ENCODE measurements at regions not wholly inside any gene's neighbourhood (a gene's known extent, or its start where the extent isn't known, plus 50 kb on each side); places are given as distances from the start of the nearest gene placed in this dataset.

DNA sequence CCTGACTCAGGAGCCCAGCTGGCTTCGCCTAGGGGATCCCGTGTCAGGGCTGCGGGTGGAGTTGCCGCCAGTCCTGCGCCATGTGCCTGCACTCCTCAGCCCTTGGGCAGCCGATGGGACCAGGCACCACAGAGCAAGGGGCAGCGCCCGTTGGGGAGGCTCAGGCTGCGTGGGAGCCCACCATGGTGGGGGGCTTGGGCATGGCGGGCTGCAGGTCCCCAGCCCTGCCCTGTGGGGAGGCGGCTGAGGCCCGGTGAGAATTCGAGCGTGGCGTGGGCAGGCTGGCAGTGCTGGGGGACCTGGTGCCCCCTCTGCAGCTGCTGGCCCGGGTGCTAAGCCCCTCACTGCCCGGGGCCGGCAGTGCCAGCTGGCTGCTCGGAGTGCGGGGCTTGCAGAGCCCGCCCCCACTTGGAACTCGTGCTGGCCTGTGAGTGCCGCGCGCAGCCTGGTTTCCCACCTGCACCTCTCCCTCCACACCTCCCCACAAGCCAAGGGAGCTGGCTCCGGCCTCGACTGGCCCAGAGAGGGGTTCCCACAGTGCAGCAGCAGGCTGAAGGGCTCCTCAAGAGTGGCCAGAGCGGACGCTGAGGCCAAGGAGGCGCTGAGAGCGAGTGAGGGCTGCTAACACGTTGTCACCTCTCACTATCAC lies 135.1 kb upstream of the SEL1L start:
- no peak for DNase-seq (ENCODE audit: low read depth)
- TF ChIP-seq, protein P1, sequence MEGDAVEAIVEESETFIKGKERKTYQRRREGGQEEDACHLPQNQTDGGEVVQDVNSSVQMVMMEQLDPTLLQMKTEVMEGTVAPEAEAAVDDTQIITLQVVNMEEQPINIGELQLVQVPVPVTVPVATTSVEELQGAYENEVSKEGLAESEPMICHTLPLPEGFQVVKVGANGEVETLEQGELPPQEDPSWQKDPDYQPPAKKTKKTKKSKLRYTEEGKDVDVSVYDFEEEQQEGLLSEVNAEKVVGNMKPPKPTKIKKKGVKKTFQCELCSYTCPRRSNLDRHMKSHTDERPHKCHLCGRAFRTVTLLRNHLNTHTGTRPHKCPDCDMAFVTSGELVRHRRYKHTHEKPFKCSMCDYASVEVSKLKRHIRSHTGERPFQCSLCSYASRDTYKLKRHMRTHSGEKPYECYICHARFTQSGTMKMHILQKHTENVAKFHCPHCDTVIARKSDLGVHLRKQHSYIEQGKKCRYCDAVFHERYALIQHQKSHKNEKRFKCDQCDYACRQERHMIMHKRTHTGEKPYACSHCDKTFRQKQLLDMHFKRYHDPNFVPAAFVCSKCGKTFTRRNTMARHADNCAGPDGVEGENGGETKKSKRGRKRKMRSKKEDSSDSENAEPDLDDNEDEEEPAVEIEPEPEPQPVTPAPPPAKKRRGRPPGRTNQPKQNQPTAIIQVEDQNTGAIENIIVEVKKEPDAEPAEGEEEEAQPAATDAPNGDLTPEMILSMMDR (conservative IDR thresholded peaks at IDR 0.05; ENCODE audit: low read length): no peak
- no peak overlapping the region for H3K4me3 ChIP-seq (ENCODE audit: low read length)

DNA sequence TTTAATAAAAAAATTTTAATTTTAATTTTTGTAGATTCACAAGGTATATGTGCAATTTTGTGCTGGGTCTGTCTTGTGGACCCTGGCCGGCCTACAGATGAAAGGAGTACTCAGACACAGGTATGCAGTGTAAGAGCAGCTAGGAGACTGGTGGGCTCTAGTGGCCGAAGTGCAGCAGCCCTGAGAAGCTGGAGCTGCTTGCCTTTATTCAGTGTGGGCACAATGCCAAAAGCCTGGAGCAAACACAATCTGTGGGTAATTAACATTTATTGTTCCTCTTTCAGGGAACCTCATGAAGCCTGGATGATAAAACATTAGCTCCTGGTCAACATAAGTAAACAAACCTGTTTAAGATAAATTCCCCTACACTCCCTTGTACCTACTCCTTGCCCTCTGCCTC lies 135.7 kb upstream of the SEL1L start:
- H3K4me3 ChIP-seq (ENCODE audit: low read length): no peak overlapping the region
- TF ChIP-seq, protein P1 (conservative IDR thresholded peaks at IDR 0.05; ENCODE audit: low read length): no peak
- no peak for DNase-seq (ENCODE audit: low read depth)

DNA sequence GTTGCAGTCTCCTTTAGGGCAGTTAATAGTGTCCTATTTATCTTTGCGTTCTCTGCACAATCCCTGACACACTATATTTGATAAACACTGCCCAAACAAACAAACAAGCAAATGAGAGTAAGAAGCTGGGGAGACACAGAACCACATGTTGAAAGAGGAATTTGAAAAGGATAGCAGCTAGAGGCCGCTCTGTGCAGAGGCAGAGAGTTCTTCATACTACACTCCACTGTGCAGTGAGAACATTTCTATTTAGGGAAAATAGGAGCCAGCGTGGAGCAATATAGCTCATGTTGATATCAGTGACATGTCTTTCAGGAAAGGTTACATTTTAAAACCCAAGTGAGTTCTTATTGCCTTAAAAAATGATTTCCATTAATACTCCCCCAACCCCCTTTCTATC lies 140.3 kb upstream of the SEL1L start:
- no peak for DNase-seq (ENCODE audit: low read depth)
- no peak overlapping the region for H3K4me3 ChIP-seq (ENCODE audit: low read length)
- TF ChIP-seq, protein P1 (conservative IDR thresholded peaks at IDR 0.05; ENCODE audit: low read length): no peak

DNA sequence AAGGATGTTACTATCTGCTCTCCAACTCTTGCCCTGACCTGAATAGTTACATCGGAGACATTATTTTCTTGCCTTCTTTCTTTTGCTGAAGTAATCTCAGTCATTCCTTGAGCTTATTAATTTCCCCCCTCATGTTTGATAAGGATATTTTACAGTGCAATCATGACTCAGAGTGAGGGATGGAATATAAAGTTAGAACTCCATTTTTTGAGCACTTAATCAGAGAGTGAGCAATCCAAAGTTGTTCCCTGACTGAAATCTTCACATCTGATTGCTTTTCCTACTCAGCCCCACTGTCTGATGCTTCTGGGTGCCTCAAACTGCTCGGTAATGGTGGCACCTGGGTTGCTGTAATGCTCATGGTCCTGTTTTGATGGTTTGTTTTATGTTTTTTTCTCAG lies 142.7 kb upstream of the SEL1L start:
- TF ChIP-seq, protein P1 (conservative IDR thresholded peaks at IDR 0.05; ENCODE audit: low read length): no peak
- no peak for DNase-seq (ENCODE audit: low read depth)
- H3K4me3 ChIP-seq (ENCODE audit: low read length): no peak overlapping the region

DNA sequence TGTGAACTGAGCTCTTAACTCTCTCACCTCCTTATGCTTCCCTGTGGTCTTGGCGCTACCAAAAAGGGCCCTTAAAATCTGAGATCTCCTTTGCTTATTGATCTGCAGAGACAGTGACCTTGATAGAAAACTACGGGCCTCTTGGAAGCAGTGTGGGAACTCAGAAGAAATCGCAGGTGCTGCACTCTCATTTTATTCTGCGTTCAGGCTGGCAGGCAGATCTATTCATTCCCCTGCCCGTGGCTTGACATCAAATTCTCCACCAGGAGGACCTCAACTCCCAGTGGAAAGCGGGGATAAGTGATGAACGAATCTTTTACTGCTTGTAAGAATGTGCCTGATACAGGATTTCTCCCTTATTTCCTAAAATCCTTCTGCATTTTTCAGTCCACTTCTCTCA lies 143.2 kb upstream of the SEL1L start:
- H3K4me3 ChIP-seq (ENCODE audit: low read length): no peak overlapping the region
- TF ChIP-seq, protein P1 (conservative IDR thresholded peaks at IDR 0.05; ENCODE audit: low read length): no peak
- DNase-seq (ENCODE audit: low read depth): no peak

DNA sequence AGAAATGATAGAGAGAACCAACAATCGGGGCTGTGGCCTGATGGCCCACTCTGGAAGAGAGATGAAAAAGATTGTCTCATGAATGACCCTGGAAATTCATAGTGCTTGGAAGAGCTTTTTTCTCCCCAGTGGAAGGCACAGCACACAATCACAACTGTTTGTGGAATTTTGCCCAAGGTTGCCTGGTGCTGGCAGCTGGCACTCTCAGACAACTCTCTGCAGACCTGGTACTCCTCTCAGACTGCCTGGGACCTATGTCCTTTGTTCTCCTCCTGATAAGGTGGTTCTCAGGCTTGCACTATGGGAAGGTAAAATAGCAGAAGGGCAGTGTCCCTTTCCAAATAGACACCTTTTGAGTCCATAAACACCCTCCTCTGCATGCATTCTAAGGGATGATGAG lies 144.1 kb upstream of the SEL1L start:
- no peak overlapping the region for H3K4me3 ChIP-seq (ENCODE audit: low read length)
- TF ChIP-seq, protein P1 (conservative IDR thresholded peaks at IDR 0.05; ENCODE audit: low read length): no peak
- no peak for DNase-seq (ENCODE audit: low read depth)

DNA sequence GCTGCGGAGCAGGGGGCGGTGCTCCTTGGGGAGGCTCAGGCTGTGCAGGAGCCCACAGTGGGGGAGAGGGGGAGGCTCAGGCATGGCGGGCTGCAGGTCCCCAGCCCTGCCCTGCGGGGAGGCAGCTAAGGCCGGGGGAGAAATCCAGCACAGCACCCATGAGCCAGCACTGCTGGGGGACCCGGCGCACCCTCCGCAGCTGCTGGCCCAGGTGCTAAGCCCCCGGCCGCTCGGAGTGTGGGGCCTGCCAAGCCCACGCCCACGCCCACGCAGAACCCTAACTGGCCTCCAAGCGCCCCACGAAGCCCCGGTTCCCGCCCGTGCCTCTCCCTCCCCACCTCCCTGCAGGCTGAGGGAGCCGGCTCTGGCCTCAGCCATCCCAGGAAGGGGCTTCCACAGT lies 145.6 kb upstream of the SEL1L start:
- TF ChIP-seq, protein P1 (conservative IDR thresholded peaks at IDR 0.05; ENCODE audit: low read length): no peak
- DNase-seq (ENCODE audit: low read depth): no peak
- no peak overlapping the region for H3K4me3 ChIP-seq (ENCODE audit: low read length)
